Esophagus muscularis mucosa (tissue), 4 donors: ENCODE measurements at regions not wholly inside any gene's neighbourhood (a gene's known extent, or its start where the extent isn't known, plus 50 kb on each side); places are given as distances from the start of the nearest gene placed in this dataset.

ENCODE experiments used
- CTCF ChIP-seq, 3 experiments: fragments of 200-600 bp in 2 of 3; fragments of 450-650 bp in 1 of 3; sonication (generic) in 2 of 3; IDR thresholded peaks; one replicate each; pipeline ENCODE4 v1.5.1; 2017 to 2019; ENCODE audit warnings: antibody characterized with exemption in 3 of 3, mild to moderate bottlenecking in 2 of 3, moderate library complexity in 1 of 3
- EP300 ChIP-seq: sonication (generic); formaldehyde crosslinking; IDR thresholded peaks from one replicate; pipeline ENCODE4 v1.6.1; 2017; ENCODE audit warnings: antibody characterized with exemption
- POLR2A ChIP-seq: fragments of 450-650 bp; IDR thresholded peaks from one replicate; pipeline ENCODE4 v1.6.1; 2017; ENCODE audit warnings: antibody characterized with exemption, moderate library complexity, mild to moderate bottlenecking, low read depth
- POLR2AphosphoS5 ChIP-seq, 2 donors: sonication (generic); formaldehyde crosslinking; IDR thresholded peaks; one replicate each; pipeline ENCODE4 v1.6.1; 2017; ENCODE audit warnings: antibody characterized with exemption in 2 of 2

GRCh38 chr2:33704406-33704855, 105.3 kb upstream of the FAM98A start:
- no peak for TF ChIP-seq CTCF (IDR thresholded peaks at IDR 0.05)
- no peak for TF ChIP-seq POLR2A
- no peak for TF ChIP-seq POLR2AphosphoS5 (IDR thresholded peaks at IDR 0.05)
- TF ChIP-seq EP300, result no peak
